NCI-H2227 treated with DMSO at 0.1 percent for 48 hours (cell line): ENCODE measurements at regions not wholly inside any gene's neighbourhood (a gene's known extent, or its start where the extent isn't known, plus 50 kb on each side); places are given as distances from the start of the nearest gene placed in this dataset.

Experiments used
- DNase-seq: peaks from one replicate; lab custom pipeline; 2025; lab: John Stamatoyannopoulos, UW

- DNase-seq = no peak
Observed at GRCh38 chr9:22286661-22287060, 160.0 kb upstream of the DMRTA1 start.

- no peak for DNase-seq
Observed at GRCh38 chr9:22288661-22289060, 158.0 kb upstream of the DMRTA1 start.

DNA sequence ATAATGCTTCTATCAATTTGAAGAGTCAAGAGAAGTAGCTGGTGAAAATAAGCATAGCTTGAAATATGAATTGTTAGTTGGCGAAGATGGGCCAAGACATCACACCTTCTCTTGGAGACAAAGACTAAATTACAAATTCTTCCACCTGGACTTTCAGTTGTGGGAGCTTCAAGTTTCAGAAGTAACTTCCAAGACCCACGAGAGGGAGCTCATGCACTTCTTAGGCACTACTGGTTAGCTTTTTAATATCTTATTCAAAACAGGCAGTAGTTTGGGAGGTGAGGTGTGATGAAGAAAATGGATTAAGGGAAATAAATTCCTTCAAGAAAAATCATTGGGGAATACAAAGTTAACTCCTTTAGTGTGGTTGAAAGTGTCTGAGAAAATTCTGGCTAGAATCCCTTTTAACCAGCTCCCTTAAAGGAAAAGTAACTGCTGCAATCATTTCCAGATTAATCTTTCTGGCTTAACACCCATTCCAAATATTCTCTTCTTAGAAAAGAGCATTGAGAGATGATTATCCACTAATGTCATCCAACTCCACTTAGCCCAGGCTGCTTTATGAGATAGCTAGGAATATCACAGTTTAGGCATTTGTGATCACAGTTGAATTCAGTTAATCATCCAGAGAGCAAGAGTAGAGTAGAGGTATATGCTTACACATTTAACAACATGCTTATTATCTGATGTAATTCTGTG is 139.5 kb upstream of the DMRTA1 start:
- DNase-seq = no peak

GRCh38 chr9:22308177-22308576 is 138.4 kb upstream of the DMRTA1 start:
- no peak for DNase-seq

- no peak for DNase-seq
Observed at GRCh38 chr9:22316645-22317044, 130.0 kb upstream of the DMRTA1 start.

DNA sequence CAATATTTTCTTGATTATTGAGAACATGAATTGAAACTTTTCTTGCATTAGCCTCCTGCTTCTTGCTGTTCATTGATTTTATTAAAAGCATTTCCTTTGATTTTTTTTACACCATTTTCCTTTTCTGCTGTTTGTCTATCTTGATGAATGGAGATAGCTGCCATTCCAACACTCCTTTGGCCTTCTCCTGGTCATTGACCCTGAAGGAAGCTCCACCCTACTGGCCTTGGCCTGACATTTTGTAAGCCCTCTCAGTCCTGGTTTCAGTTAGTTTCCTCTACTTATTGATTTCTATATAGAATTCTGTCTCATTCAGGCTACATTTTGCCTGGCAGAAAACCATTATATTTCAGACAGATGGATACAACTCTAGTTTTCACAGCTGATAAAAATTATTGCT is 115.1 kb upstream of the DMRTA1 start:
- no peak for DNase-seq

DNA sequence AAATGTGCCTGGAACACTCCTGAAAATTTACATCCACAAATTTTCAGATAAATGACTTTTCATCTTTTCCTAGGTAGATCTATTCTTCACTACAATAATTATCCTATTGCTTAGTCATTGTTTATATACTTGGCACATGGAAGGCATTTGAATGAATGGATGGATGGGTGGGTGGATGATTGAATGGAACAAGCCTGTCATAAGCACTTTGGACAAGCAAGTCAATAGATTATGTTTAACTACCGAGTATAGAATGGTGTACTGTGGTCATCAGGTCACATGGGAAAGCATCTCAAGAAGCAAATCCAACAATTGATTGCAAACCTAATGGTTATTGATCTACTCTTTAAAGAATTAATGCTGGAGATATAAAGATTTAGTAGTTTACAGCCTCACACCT is 114.4 kb upstream of the DMRTA1 start:
- DNase-seq = no peak

DNA sequence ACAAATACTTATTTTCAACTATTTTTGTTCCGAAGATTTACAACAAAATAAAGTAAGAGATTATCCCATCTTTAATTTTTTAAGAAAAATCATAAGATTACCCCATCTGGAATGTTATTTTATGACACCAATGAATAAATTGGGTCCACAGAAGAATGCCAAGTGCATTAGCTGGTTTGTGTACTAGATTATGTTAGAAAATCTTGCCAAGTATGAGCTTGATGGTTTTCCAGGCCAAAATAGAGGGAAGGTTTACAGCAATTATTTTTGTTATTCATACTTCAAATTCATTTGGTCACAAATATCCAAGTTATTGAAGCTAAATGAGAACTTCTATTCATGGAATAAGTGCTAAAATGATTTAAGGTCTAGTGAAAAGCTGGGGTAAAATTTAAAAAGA is 109.4 kb upstream of the DMRTA1 start:
- DNase-seq = no peak

DNA sequence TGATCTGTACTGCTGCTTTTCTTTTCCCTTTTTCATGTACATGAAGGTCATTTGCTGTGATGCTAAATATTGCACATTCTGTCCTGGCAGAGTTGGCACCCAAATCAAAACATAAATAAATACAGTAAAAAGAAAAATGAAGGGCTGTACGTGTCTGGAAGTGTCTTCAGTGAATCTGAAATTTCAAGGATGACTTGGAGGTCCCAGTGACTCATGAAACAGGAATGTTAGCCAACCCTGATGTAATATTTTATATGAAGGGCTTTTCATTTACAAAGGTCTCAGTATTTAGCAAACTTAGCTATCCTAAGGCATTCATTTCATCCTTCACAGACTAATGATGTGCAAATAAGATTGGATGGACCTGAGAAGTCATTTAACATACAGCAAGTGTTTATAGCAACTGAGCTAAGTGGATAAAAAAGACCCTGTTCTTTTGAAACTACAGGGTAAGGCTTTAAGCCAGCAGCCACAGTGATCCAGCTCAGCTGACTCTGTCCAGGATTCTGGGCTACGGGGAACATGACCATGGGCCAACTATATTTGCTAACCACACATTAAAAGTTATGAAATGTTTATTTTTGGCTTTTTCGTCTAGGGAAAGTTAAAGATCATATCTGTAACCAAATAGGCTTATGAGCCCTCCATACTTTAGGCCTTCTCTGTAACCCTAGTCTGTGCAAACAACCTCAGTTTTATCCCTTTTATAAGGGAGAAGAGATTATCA is 104.0 kb upstream of the DMRTA1 start:
- DNase-seq = no peak

GRCh38 chr9:22343218-22343611 is 103.4 kb upstream of the DMRTA1 start:
- no peak for DNase-seq

DNA sequence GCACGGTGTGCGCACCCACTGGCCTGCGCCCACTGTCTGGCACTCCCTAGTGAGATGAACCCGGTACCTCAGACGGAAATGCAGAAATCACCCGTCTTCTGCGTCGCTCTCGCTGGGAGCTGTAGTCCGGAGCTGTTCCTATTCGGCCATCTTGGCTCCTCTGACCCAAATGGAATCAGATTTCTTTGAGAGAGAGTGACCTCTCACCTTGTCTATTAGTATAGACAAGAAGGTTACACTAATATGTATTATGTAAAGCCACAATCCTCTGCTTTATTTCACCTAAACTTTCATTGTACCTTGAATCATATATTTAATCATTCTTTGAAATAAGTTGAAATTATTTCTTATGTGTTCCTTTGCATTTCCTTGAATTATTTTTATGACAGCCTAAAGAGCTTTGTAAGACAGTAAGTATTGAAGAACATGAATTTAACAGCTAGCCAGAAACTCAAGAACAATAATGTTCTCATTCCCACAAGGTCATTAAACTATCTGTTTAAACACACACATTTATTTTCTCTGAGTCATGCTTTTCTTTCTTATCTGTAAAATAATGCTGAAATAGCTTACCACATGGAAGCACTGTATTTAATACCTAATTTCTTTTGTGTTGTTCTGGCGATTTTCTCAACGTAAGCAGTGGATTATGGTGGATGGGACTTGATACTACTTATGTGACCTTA is 91.8 kb upstream of the DMRTA1 start:
- no peak for DNase-seq

GRCh38 chr9:22356985-22357384 is 89.6 kb upstream of the DMRTA1 start:
- no peak for DNase-seq

DNA sequence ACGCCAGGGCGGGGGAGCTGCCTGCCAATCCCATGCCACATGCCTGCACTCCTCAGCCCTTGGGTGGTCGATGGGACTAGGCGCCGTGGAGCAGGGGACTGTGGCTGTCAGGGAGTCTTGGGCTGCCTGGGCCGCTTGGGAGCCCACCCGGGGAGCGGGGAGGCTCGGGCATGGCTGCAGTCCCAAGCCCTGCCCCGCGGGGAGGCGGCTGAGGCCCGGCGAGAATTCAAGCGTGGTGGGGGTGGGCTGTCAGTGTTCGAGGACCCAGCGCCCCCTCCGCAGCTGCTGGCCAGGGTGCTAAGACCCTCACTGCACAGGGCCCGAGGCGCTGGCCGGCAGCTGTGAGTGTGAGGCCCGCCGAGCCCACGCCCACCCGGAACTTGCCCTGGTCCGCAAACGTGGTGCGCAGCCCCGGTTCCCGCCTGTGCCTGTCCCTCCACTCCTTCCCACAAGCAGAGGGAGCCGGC is 83.2 kb upstream of the DMRTA1 start:
- no peak for DNase-seq

- DNase-seq = no peak
Observed at GRCh38 chr9:22373636-22374035, 73.0 kb upstream of the DMRTA1 start.

DNA sequence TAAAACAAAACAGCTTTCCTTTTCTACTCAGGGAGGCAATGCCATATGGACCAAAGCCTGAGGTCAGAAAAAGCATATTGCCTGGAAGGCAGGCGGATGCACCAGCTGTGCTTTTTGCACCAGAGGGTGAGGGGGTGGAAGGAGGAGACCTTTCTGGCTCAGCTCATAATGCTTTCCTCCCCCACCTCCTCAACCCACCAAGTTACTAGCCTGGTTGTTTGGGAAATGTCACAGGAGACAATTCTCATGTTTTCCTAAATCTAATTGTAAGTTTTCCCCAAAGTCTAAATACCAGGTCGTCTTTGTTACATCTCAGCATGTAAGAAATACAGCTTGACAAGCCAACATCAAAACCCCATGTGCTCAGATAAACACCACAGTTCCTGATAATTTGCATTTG is 72.6 kb upstream of the DMRTA1 start:
- no peak for DNase-seq

DNA sequence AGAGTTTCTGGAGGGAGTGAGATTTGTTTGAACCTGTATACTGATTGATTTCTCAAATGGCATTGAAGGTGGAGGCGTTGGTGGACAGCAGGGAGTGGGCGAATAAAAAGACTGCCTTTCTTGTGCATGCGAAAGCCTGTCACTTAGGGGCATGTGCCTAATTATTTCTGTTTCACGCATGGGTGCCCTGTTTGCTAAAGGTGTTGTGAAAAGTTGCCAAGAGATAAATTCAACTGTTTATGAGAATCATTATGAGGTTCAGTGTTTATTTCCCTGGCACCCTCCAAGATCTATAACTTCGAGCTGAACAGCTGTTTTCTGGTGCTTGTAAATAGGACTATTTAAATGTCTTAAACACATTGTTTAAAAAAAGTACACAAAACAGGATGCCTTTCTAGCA is 67.4 kb upstream of the DMRTA1 start:
- no peak for DNase-seq

GRCh38 chr9:22381170-22381569 is 65.5 kb upstream of the DMRTA1 start:
- DNase-seq = no peak

- no peak for DNase-seq
Observed at GRCh38 chr9:22382331-22382730, 64.3 kb upstream of the DMRTA1 start.

GRCh38 chr9:22383718-22384117 is 62.9 kb upstream of the DMRTA1 start:
- DNase-seq = no peak

DNA sequence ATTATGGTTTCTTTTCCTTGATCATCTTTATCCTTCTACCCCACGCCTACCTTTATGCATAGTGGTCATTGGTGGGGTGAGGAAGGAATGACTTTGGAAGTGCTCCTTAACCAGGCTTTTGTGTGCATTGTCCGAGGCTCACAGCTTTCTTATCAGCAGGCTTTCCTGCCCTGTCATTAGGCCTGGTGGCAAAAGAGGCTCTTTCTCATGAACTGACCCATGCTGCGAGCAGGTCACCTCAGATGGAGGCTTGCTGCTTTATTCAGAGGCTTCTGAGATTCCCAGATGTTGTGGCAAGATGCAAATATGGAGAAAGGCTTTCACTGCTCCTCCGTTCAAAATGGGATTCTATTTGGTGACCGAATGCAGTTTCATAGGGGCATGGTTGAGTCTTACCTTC is 57.4 kb upstream of the DMRTA1 start:
- DNase-seq = no peak

GRCh38 chr9:22392523-22392922 is 54.1 kb upstream of the DMRTA1 start:
- no peak for DNase-seq

- DNase-seq = no peak
Observed at GRCh38 chr9:22395687-22396141, 50.9 kb upstream of the DMRTA1 start.
